Peyer's patch (tissue), 4 donors: ENCODE measurements at regions not wholly inside any gene's neighbourhood (a gene's known extent, or its start where the extent isn't known, plus 50 kb on each side); places are given as distances from the start of the nearest gene placed in this dataset.
"Not testable (repeated sequence)": the region's sequence is repeated elsewhere in the genome, so short reads cannot be mapped to it uniquely, and the experiment has no call there.

Source experiments
- DNase-seq, 3 donors: peaks; one replicate each; pipeline ENCODE4 v3.0.0-alpha.2; 2017 to 2019
- H3K27ac ChIP-seq, 4 donors: fragments of 200-600 bp; sonication (generic); one replicate each; pipeline ENCODE4 v1.5.1; 2016 to 2019
- H3K27me3 ChIP-seq, 2 donors: fragments of 200-600 bp; sonication (generic); one replicate each; pipeline ENCODE4 v1.5.1; 2019
- H3K36me3 ChIP-seq, 3 donors: fragments of 200-600 bp; sonication (generic); one replicate each; pipeline ENCODE4 v1.5.1; 2016 to 2019
- H3K4me1 ChIP-seq, 4 donors: fragments of 200-600 bp; sonication (generic); one replicate each; pipeline ENCODE4 v1.5.1; 2016 to 2019
- H3K4me3 ChIP-seq, 4 donors: fragments of 200-600 bp; sonication (generic); 1 replicate in 3 of 4; 2 replicates in 1 of 4; pipeline ENCODE4 v1.5.1; 2016 to 2019; ENCODE audit warnings: mild to moderate bottlenecking in 1 of 4
- H3K9me3 ChIP-seq, 4 donors: fragments of 200-600 bp; sonication (generic); one replicate each; pipeline ENCODE4 v1.5.1; 2016 to 2019; ENCODE audit warnings: mild to moderate bottlenecking in 1 of 4
- CTCF ChIP-seq, 6 experiments: fragments of 450-650 bp in 4 of 6; fragments of 200-600 bp in 2 of 6; sonication (generic) in 1 of 6; IDR thresholded peaks; one replicate each; pipeline ENCODE4 v1.5.1; 2017 to 2019; ENCODE audit warnings: antibody characterized with exemption in 6 of 6, mild to moderate bottlenecking in 3 of 6, moderate library complexity in 1 of 6
- POLR2A ChIP-seq, 2 donors: fragments of 450-650 bp; IDR thresholded peaks; one replicate each; pipeline ENCODE4 v1.5.1; 2017; ENCODE audit warnings: antibody characterized with exemption in 2 of 2, mild to moderate bottlenecking in 2 of 2, moderate library complexity in 2 of 2

GRCh38 chr4:162984621-162985020 lies 182.1 kb downstream of the NAF1 start:
- no peak for TF ChIP-seq POLR2A (IDR thresholded peaks at IDR 0.05)
- no peak for TF ChIP-seq CTCF (IDR thresholded peaks at IDR 0.05)
- Histone ChIP-seq H3K27me3 (no peaks in the 10 kb centered on the region), H3K9me3 (no peaks in the 10 kb centered on the region), H3K27ac (no peak overlapping the region), H3K36me3 (no peaks in the 10 kb centered on the region), H3K4me1 (no peaks in the 10 kb centered on the region), H3K4me3 (no peak overlapping the region)
- no peak for DNase-seq

- no peak for DNase-seq
- H3K36me3 ChIP-seq = no peaks in the 10 kb centered on the region
- H3K9me3 ChIP-seq = no peaks in the 10 kb centered on the region
- no peaks in the 10 kb centered on the region for H3K4me1 ChIP-seq
- TF ChIP-seq POLR2A (IDR thresholded peaks at IDR 0.05) (no peak), CTCF (IDR thresholded peaks at IDR 0.05) (no peak)
- H3K4me3 ChIP-seq = no peak overlapping the region
- no peak overlapping the region for H3K27ac ChIP-seq
- no peaks in the 10 kb centered on the region for H3K27me3 ChIP-seq
These were observed 184.9 kb downstream of the NAF1 start for GRCh38 chr4:162981823-162982222.

GRCh38 chr4:162978398-162978797 lies 188.3 kb downstream of the NAF1 start:
- Histone ChIP-seq H3K9me3 (no peaks in the 10 kb centered on the region), H3K4me3 (no peak overlapping the region), H3K27me3 (no peaks in the 10 kb centered on the region), H3K4me1 (no peaks in the 10 kb centered on the region), H3K36me3 (no peaks in the 10 kb centered on the region), H3K27ac (no peak overlapping the region)
- DNase-seq = no peak
- TF ChIP-seq POLR2A (IDR thresholded peaks at IDR 0.05) = no peak
- TF ChIP-seq CTCF (IDR thresholded peaks at IDR 0.05) = no peak

- Histone ChIP-seq H3K36me3 (no peaks in the 10 kb centered on the region), H3K9me3 (no peaks in the 10 kb centered on the region), H3K4me1 (no peaks in the 10 kb centered on the region), H3K4me3 (no peak overlapping the region), H3K27me3 (no peaks in the 10 kb centered on the region), H3K27ac (no peak overlapping the region)
- no peak for DNase-seq
- TF ChIP-seq CTCF (IDR thresholded peaks at IDR 0.05) (no peak), POLR2A (IDR thresholded peaks at IDR 0.05) (no peak)
These were observed 188.9 kb downstream of the NAF1 start for GRCh38 chr4:162977788-162978187.

- no peaks in the 10 kb centered on the region for H3K36me3 ChIP-seq
- H3K9me3 ChIP-seq = no peaks in the 10 kb centered on the region
- no peaks in the 10 kb centered on the region for H3K27me3 ChIP-seq
- H3K27ac ChIP-seq = no peak overlapping the region
- DNase-seq = no peak
- no peak for TF ChIP-seq CTCF (IDR thresholded peaks at IDR 0.05)
- no peak for TF ChIP-seq POLR2A (IDR thresholded peaks at IDR 0.05)
- no peak overlapping the region for H3K4me3 ChIP-seq
- no peaks in the 10 kb centered on the region for H3K4me1 ChIP-seq
These were observed 193.9 kb downstream of the NAF1 start for GRCh38 chr4:162972661-162973330.

GRCh38 chr4:162969194-162969593 lies 197.5 kb downstream of the NAF1 start:
- TF ChIP-seq CTCF (IDR thresholded peaks at IDR 0.05) (no peak), POLR2A (IDR thresholded peaks at IDR 0.05) (no peak)
- no peaks in the 10 kb centered on the region for H3K36me3 ChIP-seq
- no peaks in the 10 kb centered on the region for H3K4me1 ChIP-seq
- H3K4me3 ChIP-seq = no peak overlapping the region
- no peak for DNase-seq
- no peak overlapping the region for H3K27ac ChIP-seq
- H3K9me3 ChIP-seq = no peaks in the 10 kb centered on the region
- H3K27me3 ChIP-seq = no peaks in the 10 kb centered on the region

- not testable (repeated sequence) for DNase-seq, H3K27ac ChIP-seq, H3K9me3 ChIP-seq, H3K36me3 ChIP-seq, H3K4me1 ChIP-seq, H3K4me3 ChIP-seq, H3K27me3 ChIP-seq
These were observed 200.7 kb downstream of the NAF1 start for GRCh38 chr4:162965978-162966377.
